Right lobe of liver (tissue), 6 donors: ENCODE measurements at regions not wholly inside any gene's neighbourhood (a gene's known extent, or its start where the extent isn't known, plus 50 kb on each side); places are given as distances from the start of the nearest gene placed in this dataset.
A peak's percentile ranks its signal among the peaks of the same experiment; 100 is the strongest.

ENCODE experiments used
- ATAC-seq, 4 donors: fragments of 200-7000 bp; cut with Tn5 transposase; one replicate each; pipeline ENCODE4 v1.9.1; 2020; ENCODE audit warnings: mild to moderate bottlenecking in 4 of 4, moderate library complexity in 4 of 4
- DNase-seq, 3 donors: peaks; one replicate each; pipeline ENCODE4 v3.0.0-alpha.2; 2020
- H3K27ac ChIP-seq, 3 donors: fragments of 200-600 bp; one replicate each; pipeline ENCODE4 v1.8.0; 2022
- H3K27me3 ChIP-seq, 2 donors: fragments of 200-600 bp; one replicate each; pipeline ENCODE4 v1.8.0; 2022
- H3K36me3 ChIP-seq, 4 donors: fragments of 200-600 bp; sonication (generic) in 1 of 4; one replicate each; pipeline versions ENCODE4 v1.5.1 to v1.8.0; 2017 to 2022; ENCODE audit warnings: control low read depth in 1 of 4
- H3K4me1 ChIP-seq, 4 donors: fragments of 200-600 bp; sonication (generic) in 1 of 4; one replicate each; pipeline versions ENCODE4 v1.5.1 to v1.8.0; 2017 to 2022; ENCODE audit warnings: control low read depth in 1 of 4
- H3K4me3 ChIP-seq, 3 donors: fragments of 200-600 bp; one replicate each; pipeline ENCODE4 v1.8.0; 2022
- H3K9me3 ChIP-seq, 4 donors: fragments of 200-600 bp; sonication (generic) in 1 of 4; one replicate each; pipeline versions ENCODE4 v1.5.1 to v1.8.0; 2017 to 2022; ENCODE audit warnings: control low read depth in 1 of 4
- CTCF ChIP-seq, 4 donors: fragments of 200-600 bp in 3 of 4; fragments of 450-650 bp in 1 of 4; IDR thresholded peaks; one replicate each; pipeline versions ENCODE4 v1.5.1 to v1.8.0; 2016 to 2022; ENCODE audit warnings: antibody characterized with exemption in 4 of 4, mild to moderate bottlenecking in 2 of 4
- POLR2A ChIP-seq: fragments of 450-650 bp; IDR thresholded peaks from one replicate; pipeline ENCODE4 v1.6.1; 2017; ENCODE audit warnings: antibody characterized with exemption, mild to moderate bottlenecking
- WGBS: methylation state at CpG from one replicate; pipeline ENCODE4 v1.1.6; 2018; ENCODE audit warnings: low coverage, low lambda C conversion rate; ENCODE audit not compliant: insufficient coverage; ENCODE audit errors: missing lambda C conversion rate; 5-methylcytosine and 5-hydroxymethylcytosine counted together
- intact Hi-C, 2 donors: fragments of 100-400 bp; cut with DNase I; formaldehyde crosslinking; loops; one replicate each; pipeline versions ENCODE4 v1.11.2 to v1.14.1; 2022
- donor health status: DM: no; HTN: yes; CAD: no.
- donor health status: DM: no; HTN: no; CAD: no.
- donor health status: DM: no; HTN: no; CAD: no.
- donor health status: DM: no; HTN: yes; CAD: no.
- donor health status: DM: no; HTN: yes; CAD: no.

DNA sequence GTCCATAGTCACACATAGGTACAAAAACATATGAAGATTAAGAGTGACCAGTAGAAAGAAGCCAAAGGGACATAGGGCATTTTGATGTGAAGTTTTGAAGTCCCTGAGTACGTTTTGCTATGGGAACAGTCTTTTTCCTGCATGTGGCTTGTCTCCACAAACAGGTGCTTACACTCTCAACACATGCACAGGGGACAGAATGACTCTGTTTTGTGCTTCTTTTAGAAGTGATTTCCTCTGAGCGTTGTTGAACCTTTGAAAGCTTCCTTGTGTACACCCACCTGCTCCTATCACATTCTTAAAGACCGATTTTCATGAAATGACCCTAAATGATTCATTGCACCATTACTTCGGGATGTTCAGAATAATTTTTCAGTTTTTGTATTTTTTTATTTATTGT is 338.8 kb upstream of the CDH4 start:
- no peaks in the 10 kb centered on the region for H3K36me3 ChIP-seq
- TF ChIP-seq CTCF (IDR thresholded peaks at IDR 0.05), result no peak
- TF ChIP-seq POLR2A, result no peak
- ATAC-seq (no peak), DNase-seq (no peak)
- no peaks in the 10 kb centered on the region for H3K9me3 ChIP-seq
- H3K4me3 ChIP-seq, result no peak overlapping the region
- no peaks in the 10 kb centered on the region for H3K27me3 ChIP-seq
- WGBS, result 39% methylated on average over 4 of the region's 4 CpGs
- H3K27ac ChIP-seq, result no peak overlapping the region
- no peaks in the 10 kb centered on the region for H3K4me1 ChIP-seq
- intact Hi-C loops, result no loop called here

- Histone ChIP-seq H3K36me3 (no peaks in the 10 kb centered on the region), H3K4me3 (no peak overlapping the region), H3K9me3 (no peaks in the 10 kb centered on the region), H3K27ac (no peak overlapping the region), H3K4me1 (no peaks in the 10 kb centered on the region), H3K27me3 (no peaks in the 10 kb centered on the region)
- TF ChIP-seq CTCF (IDR thresholded peaks at IDR 0.05), result no peak
- TF ChIP-seq POLR2A, result no peak
- DNase-seq (no peak), ATAC-seq (peak in 1 of 4 donors; percentile 41)
- WGBS, result 28% methylated on average over 7 of the region's 7 CpGs
- intact Hi-C loops, result no loop called here
Observed at GRCh38 chr20:60921022-60921622, 330.9 kb upstream of the CDH4 start.

- intact Hi-C loops, result no loop called here
- no peak overlapping the region for H3K27ac ChIP-seq
- H3K4me3 ChIP-seq, result no peak overlapping the region
- WGBS, result 50% methylated on average over 4 of the region's 4 CpGs
- H3K27me3 ChIP-seq, result no peaks in the 10 kb centered on the region
- no peak for ATAC-seq
- H3K9me3 ChIP-seq, result no peaks in the 10 kb centered on the region
- H3K4me1 ChIP-seq, result no peaks in the 10 kb centered on the region
- DNase-seq, result no peak
- no peak for TF ChIP-seq CTCF (IDR thresholded peaks at IDR 0.05)
- TF ChIP-seq POLR2A, result no peak
- H3K36me3 ChIP-seq, result no peaks in the 10 kb centered on the region
Observed at GRCh38 chr20:60926831-60927230, 325.2 kb upstream of the CDH4 start.

DNA sequence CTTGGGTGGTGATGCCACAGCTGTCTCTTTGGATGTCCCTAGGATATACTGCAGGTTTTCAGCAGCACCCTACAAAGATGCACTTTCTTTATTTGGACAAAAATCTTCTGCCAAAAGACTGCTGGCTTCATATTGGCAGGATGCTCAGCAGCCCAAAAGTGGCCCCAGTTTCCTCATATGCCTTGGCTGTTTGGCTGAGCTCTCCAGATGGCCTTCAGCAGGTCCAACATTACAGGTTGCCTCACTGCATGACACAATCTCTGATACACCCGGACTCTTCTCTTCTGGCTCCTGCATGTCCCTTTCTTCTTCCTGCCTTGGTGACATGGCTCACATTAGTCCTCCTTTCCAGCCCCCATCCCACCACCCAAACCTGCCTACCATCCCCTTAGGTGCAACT is 323.7 kb upstream of the CDH4 start:
- H3K4me3 ChIP-seq, result no peak overlapping the region
- no peaks in the 10 kb centered on the region for H3K27me3 ChIP-seq
- H3K4me1 ChIP-seq, result no peaks in the 10 kb centered on the region
- no peak for ATAC-seq
- H3K36me3 ChIP-seq, result no peaks in the 10 kb centered on the region
- no peak overlapping the region for H3K27ac ChIP-seq
- DNase-seq, result no peak
- 29% methylated on average over 1 of the region's 1 CpG for WGBS
- TF ChIP-seq CTCF (IDR thresholded peaks at IDR 0.05), result no peak
- TF ChIP-seq POLR2A, result no peak
- intact Hi-C loops, result no loop called here
- H3K9me3 ChIP-seq, result no peaks in the 10 kb centered on the region
